PC-9 (cell line): ENCODE measurements at regions not wholly inside any gene's neighbourhood (a gene's known extent, or its start where the extent isn't known, plus 50 kb on each side); places are given as distances from the start of the nearest gene placed in this dataset.

Experiments
- BruUV-seq: library from RNA; stranded (reverse); fragments of 400-500 nt; replicated peaks from 2 replicates; lab custom pipeline; 2021; lab: Mats Ljungman, UMichigan
- CTCF ChIA-PET: fragments of 300-600 bp; sonication (Branson Sonifier 250); formaldehyde crosslinking; loops from one replicate; lab custom pipeline; 2022; ENCODE audit warnings: antibody characterized with exemption; lab: Charles Lee
- POLR2A ChIA-PET: fragments of 300-600 bp; sonication (Branson Sonifier 250); formaldehyde crosslinking; loops from one replicate; lab custom pipeline; 2022; ENCODE audit warnings: antibody characterized with exemption; ENCODE audit not compliant: unreplicated experiment; lab: Charles Lee
- DNase-seq, 2 experiments: peaks; one replicate each; pipeline versions ENCODE4 v3.0.0 to v3.0.0-alpha.2; 2015 to 2022; ENCODE audit warnings: mixed read lengths in 1 of 2
- H2AFZ ChIP-seq: fragments of 200-600 bp; sonication (generic); 2 replicates; pipeline ENCODE4 v1.8.1; 2017; ENCODE audit warnings: antibody characterized with exemption
- H3F3A ChIP-seq: fragments of 200-600 bp; sonication (generic); 2 replicates; pipeline ENCODE4 v1.8.1; 2017; ENCODE audit warnings: antibody characterized with exemption, mild to moderate bottlenecking, low read depth; ENCODE audit not compliant: insufficient read depth
- H3K27ac ChIP-seq: fragments of 200-600 bp; sonication (generic); 2 replicates; pipeline ENCODE4 v1.6.1; 2016; ENCODE audit warnings: mixed run types
- H3K27me3 ChIP-seq: fragments of 200-600 bp; sonication (generic); 2 replicates; pipeline ENCODE4 v1.6.1; 2016; ENCODE audit warnings: low read depth, mixed run types; ENCODE audit not compliant: insufficient read depth
- H3K36me3 ChIP-seq: fragments of 200-600 bp; sonication (generic); 2 replicates; pipeline ENCODE4 v1.6.1; 2016; ENCODE audit warnings: low read depth, mixed run types
- H3K4me1 ChIP-seq: fragments of 200-600 bp; sonication (generic); replicated peaks from 2 replicates; pipeline ENCODE4 v1.6.1; 2016; ENCODE audit warnings: mixed run types; ENCODE audit not compliant: insufficient read depth
- H3K4me2 ChIP-seq: fragments of 200-600 bp; sonication (generic); 2 replicates; pipeline ENCODE4 v1.6.1; 2017; ENCODE audit warnings: mixed run types
- H3K4me3 ChIP-seq: fragments of 200-600 bp; sonication (generic); 2 replicates; pipeline ENCODE4 v1.6.1; 2016; ENCODE audit warnings: mixed run types
- H3K79me2 ChIP-seq: fragments of 200-600 bp; sonication (generic); 2 replicates; pipeline ENCODE4 v1.6.1; 2017; ENCODE audit warnings: low read depth, mixed run types
- H3K9me2 ChIP-seq: fragments of 200-600 bp; sonication (generic); 2 replicates; pipeline ENCODE4 v1.8.1; 2017; ENCODE audit warnings: mild to moderate bottlenecking; ENCODE audit not compliant: insufficient read depth
- H3K9me3 ChIP-seq: fragments of 200-600 bp; sonication (generic); 2 replicates; pipeline ENCODE4 v1.8.1; 2016; ENCODE audit warnings: low read depth; ENCODE audit not compliant: insufficient read depth
- H4K20me1 ChIP-seq: fragments of 200-600 bp; sonication (generic); 2 replicates; pipeline ENCODE4 v1.8.1; 2017; ENCODE audit not compliant: insufficient read depth
- EZH2 ChIP-seq: fragments of 200-600 bp; sonication (generic); IDR thresholded peaks from 2 replicates; pipeline ENCODE4 v1.8.0; 2017; ENCODE audit warnings: antibody characterized with exemption, low read depth
- intact Hi-C: fragments of 100-400 bp; cut with micrococcal nuclease; formaldehyde crosslinking; loops from one replicate; pipeline ENCODE4 v1.10.0; 2022; ENCODE audit not compliant: unreplicated experiment
- TF ChIP-seq, protein P1 (sequence below): fragments of 200-600 bp; sonication (generic); conservative IDR thresholded peaks from 2 replicates; pipeline ENCODE4 v1.6.1; 2017; ENCODE audit warnings: mixed run types, antibody characterized with exemption, mild to moderate bottlenecking, moderate library complexity

DNA sequence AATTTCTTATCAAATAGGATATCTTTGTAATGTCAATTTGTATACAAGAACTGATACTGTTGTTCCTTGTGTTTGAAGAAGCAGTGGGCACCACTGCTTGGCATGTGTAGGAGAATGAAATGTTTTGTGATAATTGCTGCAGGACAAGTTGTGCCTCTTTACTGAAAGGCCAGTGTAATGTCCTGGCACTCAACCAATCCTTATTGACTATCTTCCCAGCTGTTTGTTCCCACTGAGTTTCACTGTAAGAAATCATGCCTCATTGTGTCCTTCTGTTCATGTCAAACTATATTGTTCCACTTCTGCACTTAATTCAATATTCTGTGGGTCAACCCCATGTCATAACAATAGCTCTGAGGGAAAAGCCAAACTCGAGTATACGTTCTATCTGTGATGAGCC lies 136.1 kb upstream of the FAM83B start:
- Histone ChIP-seq H3K4me3 (no peak overlapping the region), H3K79me2 (no peaks in the 10 kb centered on the region), H3K27me3 (no peaks in the 10 kb centered on the region), H3K27ac (no peak overlapping the region), H4K20me1 (no peaks in the 10 kb centered on the region), H3K9me2 (no peaks in the 10 kb centered on the region), H3K36me3 (no peaks in the 10 kb centered on the region), H3K9me3 (no peaks in the 10 kb centered on the region), H3F3A (no peaks in the 10 kb centered on the region), H2AFZ (peak overlapping the region; percentile 17; the same call in 1 of the 2 replicates), H3K4me1 (no peaks in the 10 kb centered on the region), H3K4me2 (no peak overlapping the region)
- intact Hi-C loops, result loop anchor here (10.0 kb wide), 1 partner anchor 284 kb away; no protein-coding TSS in a partner anchor
- BruUV-seq, result no TSS peak
- TF ChIP-seq, protein P1, sequence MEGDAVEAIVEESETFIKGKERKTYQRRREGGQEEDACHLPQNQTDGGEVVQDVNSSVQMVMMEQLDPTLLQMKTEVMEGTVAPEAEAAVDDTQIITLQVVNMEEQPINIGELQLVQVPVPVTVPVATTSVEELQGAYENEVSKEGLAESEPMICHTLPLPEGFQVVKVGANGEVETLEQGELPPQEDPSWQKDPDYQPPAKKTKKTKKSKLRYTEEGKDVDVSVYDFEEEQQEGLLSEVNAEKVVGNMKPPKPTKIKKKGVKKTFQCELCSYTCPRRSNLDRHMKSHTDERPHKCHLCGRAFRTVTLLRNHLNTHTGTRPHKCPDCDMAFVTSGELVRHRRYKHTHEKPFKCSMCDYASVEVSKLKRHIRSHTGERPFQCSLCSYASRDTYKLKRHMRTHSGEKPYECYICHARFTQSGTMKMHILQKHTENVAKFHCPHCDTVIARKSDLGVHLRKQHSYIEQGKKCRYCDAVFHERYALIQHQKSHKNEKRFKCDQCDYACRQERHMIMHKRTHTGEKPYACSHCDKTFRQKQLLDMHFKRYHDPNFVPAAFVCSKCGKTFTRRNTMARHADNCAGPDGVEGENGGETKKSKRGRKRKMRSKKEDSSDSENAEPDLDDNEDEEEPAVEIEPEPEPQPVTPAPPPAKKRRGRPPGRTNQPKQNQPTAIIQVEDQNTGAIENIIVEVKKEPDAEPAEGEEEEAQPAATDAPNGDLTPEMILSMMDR, result no peak
- no peak for TF ChIP-seq EZH2
- CTCF ChIA-PET, result no interaction called here
- POLR2A ChIA-PET, result no interaction called here
- DNase-seq, result no peak

- intact Hi-C loops, result loop anchor here (10.0 kb wide), 1 partner anchor 279 kb away; no protein-coding TSS in a partner anchor
- Histone ChIP-seq H3K4me2 (no peak overlapping the region), H3K4me3 (no peak overlapping the region), H3K27me3 (no peaks in the 10 kb centered on the region), H2AFZ (no peak overlapping the region), H3K36me3 (no peaks in the 10 kb centered on the region), H3K27ac (no peak overlapping the region), H3K9me2 (no peaks in the 10 kb centered on the region; the same call in 1 of the 2 replicates), H3K4me1 (no peaks in the 10 kb centered on the region), H3K79me2 (no peaks in the 10 kb centered on the region), H3K9me3 (no peaks in the 10 kb centered on the region), H4K20me1 (no peaks in the 10 kb centered on the region), H3F3A (no peaks in the 10 kb centered on the region)
- TF ChIP-seq, protein P1, result no peak
- no peak for TF ChIP-seq EZH2
- POLR2A ChIA-PET, result no interaction called here
- BruUV-seq, result no TSS peak
- CTCF ChIA-PET, result no interaction called here
- no peak for DNase-seq
These were observed 130.6 kb upstream of the FAM83B start for GRCh38 chr6:54716010-54716409.

- Histone ChIP-seq H3K79me2 (no peaks in the 10 kb centered on the region), H3K36me3 (no peaks in the 10 kb centered on the region), H2AFZ (no peak overlapping the region), H3K27me3 (no peaks in the 10 kb centered on the region), H4K20me1 (no peaks in the 10 kb centered on the region), H3F3A (no peaks in the 10 kb centered on the region), H3K27ac (no peak overlapping the region), H3K4me1 (no peaks in the 10 kb centered on the region), H3K9me3 (no peaks in the 10 kb centered on the region), H3K4me2 (no peak overlapping the region), H3K9me2 (no peaks in the 10 kb centered on the region; the same call in 1 of the 2 replicates), H3K4me3 (no peak overlapping the region)
- CTCF ChIA-PET, result no interaction called here
- no peak for DNase-seq
- BruUV-seq, result no TSS peak
- POLR2A ChIA-PET, result no interaction called here
- intact Hi-C loops, result loop anchor here (10.0 kb wide), 1 partner anchor 278 kb away; no protein-coding TSS in a partner anchor
- no peak for TF ChIP-seq EZH2
- TF ChIP-seq, protein P1, result no peak
These were observed 129.7 kb upstream of the FAM83B start for GRCh38 chr6:54716877-54717276.
